GM23338 (cell line): ENCODE measurements at regions not wholly inside any gene's neighbourhood (a gene's known extent, or its start where the extent isn't known, plus 50 kb on each side); places are given as distances from the start of the nearest gene placed in this dataset.

Experiments used
- CREB1 ChIP-seq: fragments of 250-450 bp; sonication (Bioruptor Pico); IDR thresholded peaks from 2 replicates; pipeline ENCODE4 v1.5.0; 2020; ENCODE audit warnings: low read depth, mild to moderate bottlenecking, moderate library complexity
- EZH2phosphoT487 ChIP-seq: fragments of 200-600 bp; sonication (generic); IDR thresholded peaks from one replicate; pipeline ENCODE4 v1.8.1; 2018; ENCODE audit warnings: antibody characterized with exemption; ENCODE audit not compliant: unreplicated experiment
- POLR2AphosphoS5 ChIP-seq: IDR thresholded peaks from 2 replicates; pipeline ENCODE4 v1.6.1; 2016; ENCODE audit warnings: antibody characterized with exemption, low read depth
- TF ChIP-seq, protein P1 (sequence below), 2 experiments: fragments of 200-600 bp in 1 of 2; sonication (generic) in 1 of 2; conservative IDR thresholded peaks; 2 replicates each; pipeline versions ENCODE4 v1.5.1 to v1.6.1; 2016 to 2017; ENCODE audit warnings: antibody characterized with exemption in 2 of 2, low read depth in 2 of 2, mild to moderate bottlenecking in 2 of 2, moderate library complexity in 1 of 2
- TF ChIP-seq, protein P2 (sequence below): IDR thresholded peaks from one replicate; pipeline ENCODE4 v1.6.1; 2018; ENCODE audit warnings: antibody characterized with exemption; ENCODE audit not compliant: unreplicated experiment
- TF ChIP-seq, protein P3 (sequence below): IDR thresholded peaks from 2 replicates; pipeline ENCODE4 v1.6.1; 2016; ENCODE audit warnings: antibody characterized with exemption

DNA sequence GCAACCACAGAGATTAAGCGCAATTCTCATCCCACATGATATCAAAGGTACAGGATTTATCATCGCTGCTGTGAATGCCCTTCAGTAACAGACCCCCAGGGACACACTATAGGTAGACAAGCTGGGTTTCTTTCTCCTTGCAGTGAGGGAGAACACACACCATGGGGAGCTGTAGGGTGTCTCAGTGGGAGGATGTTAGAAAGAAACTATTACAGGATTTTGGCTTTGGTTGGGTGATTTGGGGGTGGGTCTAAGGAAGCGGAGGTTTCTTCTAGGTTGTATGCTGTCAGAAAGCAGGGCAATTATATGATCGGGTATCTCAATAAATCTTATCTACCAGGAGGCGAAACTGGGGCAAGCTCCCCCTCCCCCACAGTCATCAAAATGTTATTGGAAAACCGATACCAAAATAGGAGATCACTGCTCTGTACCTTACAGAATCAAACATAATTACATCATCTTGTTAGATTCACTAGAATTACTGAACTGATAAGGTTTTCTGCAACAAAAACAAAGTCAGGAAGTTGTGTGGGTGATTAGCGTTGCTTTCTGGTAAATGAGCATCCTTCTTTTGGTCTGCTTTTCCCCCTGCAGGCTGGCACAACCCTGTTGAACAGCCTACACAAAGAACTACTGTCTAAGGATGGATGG is 209.7 kb downstream of the TEX36 start:
- TF ChIP-seq, protein P1, sequence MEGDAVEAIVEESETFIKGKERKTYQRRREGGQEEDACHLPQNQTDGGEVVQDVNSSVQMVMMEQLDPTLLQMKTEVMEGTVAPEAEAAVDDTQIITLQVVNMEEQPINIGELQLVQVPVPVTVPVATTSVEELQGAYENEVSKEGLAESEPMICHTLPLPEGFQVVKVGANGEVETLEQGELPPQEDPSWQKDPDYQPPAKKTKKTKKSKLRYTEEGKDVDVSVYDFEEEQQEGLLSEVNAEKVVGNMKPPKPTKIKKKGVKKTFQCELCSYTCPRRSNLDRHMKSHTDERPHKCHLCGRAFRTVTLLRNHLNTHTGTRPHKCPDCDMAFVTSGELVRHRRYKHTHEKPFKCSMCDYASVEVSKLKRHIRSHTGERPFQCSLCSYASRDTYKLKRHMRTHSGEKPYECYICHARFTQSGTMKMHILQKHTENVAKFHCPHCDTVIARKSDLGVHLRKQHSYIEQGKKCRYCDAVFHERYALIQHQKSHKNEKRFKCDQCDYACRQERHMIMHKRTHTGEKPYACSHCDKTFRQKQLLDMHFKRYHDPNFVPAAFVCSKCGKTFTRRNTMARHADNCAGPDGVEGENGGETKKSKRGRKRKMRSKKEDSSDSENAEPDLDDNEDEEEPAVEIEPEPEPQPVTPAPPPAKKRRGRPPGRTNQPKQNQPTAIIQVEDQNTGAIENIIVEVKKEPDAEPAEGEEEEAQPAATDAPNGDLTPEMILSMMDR (conservative IDR thresholded peaks at IDR 0.05; ENCODE audit: low read depth in 2 of 2): 0 out of 4 replicates have a peak, but pooled peaks of 1 of the 2 experiments have one; percentile 3
- TF ChIP-seq CREB1 (CRISPR knock-in tag) (no peak), POLR2AphosphoS5 (no peak), EZH2phosphoT487 (no peak)
- TF ChIP-seq, protein P2, sequence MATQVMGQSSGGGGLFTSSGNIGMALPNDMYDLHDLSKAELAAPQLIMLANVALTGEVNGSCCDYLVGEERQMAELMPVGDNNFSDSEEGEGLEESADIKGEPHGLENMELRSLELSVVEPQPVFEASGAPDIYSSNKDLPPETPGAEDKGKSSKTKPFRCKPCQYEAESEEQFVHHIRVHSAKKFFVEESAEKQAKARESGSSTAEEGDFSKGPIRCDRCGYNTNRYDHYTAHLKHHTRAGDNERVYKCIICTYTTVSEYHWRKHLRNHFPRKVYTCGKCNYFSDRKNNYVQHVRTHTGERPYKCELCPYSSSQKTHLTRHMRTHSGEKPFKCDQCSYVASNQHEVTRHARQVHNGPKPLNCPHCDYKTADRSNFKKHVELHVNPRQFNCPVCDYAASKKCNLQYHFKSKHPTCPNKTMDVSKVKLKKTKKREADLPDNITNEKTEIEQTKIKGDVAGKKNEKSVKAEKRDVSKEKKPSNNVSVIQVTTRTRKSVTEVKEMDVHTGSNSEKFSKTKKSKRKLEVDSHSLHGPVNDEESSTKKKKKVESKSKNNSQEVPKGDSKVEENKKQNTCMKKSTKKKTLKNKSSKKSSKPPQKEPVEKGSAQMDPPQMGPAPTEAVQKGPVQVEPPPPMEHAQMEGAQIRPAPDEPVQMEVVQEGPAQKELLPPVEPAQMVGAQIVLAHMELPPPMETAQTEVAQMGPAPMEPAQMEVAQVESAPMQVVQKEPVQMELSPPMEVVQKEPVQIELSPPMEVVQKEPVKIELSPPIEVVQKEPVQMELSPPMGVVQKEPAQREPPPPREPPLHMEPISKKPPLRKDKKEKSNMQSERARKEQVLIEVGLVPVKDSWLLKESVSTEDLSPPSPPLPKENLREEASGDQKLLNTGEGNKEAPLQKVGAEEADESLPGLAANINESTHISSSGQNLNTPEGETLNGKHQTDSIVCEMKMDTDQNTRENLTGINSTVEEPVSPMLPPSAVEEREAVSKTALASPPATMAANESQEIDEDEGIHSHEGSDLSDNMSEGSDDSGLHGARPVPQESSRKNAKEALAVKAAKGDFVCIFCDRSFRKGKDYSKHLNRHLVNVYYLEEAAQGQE: no peak
- TF ChIP-seq, protein P3, sequence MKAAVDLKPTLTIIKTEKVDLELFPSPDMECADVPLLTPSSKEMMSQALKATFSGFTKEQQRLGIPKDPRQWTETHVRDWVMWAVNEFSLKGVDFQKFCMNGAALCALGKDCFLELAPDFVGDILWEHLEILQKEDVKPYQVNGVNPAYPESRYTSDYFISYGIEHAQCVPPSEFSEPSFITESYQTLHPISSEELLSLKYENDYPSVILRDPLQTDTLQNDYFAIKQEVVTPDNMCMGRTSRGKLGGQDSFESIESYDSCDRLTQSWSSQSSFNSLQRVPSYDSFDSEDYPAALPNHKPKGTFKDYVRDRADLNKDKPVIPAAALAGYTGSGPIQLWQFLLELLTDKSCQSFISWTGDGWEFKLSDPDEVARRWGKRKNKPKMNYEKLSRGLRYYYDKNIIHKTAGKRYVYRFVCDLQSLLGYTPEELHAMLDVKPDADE: no peak
